ENCODE measurements at regions not wholly inside any gene's neighbourhood (a gene's known extent, or its start where the extent isn't known, plus 50 kb on each side); places are given as distances from the start of the nearest gene placed in this dataset.
A peak's percentile ranks its signal among the peaks of the same experiment; 100 is the strongest.

DNA sequence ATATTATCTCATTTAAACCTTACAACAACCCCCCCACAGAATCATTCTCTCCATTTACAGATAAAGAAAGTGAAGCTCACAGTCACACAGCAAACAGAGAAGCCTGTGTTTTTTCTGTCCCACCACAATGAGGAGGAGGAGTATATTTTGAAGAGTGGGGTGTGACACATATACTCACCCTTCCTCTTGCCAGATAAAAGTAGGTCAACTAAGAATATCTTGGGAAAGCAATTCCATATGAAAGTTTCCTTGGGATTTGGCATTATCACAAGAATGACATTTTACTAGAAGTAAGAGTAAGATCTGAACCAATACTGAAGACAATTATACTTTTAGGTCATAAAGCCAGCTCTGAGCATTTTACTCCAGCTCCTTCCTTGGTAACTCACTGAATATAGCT is 287.5 kb upstream of the HTR2A start:
- H3K9me3 ChIP-seq = no peaks in the 10 kb centered on the region
- DNase-seq (ENCODE audit: extremely low spot score in 2 of 2) = no peak
- H3K4me1 ChIP-seq = no peaks in the 10 kb centered on the region
- H3K27me3 ChIP-seq = no peaks in the 10 kb centered on the region
- intact Hi-C loops (cut with DNase I) = no loop called here
- no peaks in the 10 kb centered on the region for H3K36me3 ChIP-seq
- H3K4me3 ChIP-seq = no peak overlapping the region
- H3K27ac ChIP-seq = no peak overlapping the region
- TF ChIP-seq POLR2AphosphoS5 (IDR thresholded peaks at IDR 0.05; ENCODE audit: insufficient read depth in 1 of 2, low read depth in 1 of 2) = no peak
- TF ChIP-seq, protein P1, sequence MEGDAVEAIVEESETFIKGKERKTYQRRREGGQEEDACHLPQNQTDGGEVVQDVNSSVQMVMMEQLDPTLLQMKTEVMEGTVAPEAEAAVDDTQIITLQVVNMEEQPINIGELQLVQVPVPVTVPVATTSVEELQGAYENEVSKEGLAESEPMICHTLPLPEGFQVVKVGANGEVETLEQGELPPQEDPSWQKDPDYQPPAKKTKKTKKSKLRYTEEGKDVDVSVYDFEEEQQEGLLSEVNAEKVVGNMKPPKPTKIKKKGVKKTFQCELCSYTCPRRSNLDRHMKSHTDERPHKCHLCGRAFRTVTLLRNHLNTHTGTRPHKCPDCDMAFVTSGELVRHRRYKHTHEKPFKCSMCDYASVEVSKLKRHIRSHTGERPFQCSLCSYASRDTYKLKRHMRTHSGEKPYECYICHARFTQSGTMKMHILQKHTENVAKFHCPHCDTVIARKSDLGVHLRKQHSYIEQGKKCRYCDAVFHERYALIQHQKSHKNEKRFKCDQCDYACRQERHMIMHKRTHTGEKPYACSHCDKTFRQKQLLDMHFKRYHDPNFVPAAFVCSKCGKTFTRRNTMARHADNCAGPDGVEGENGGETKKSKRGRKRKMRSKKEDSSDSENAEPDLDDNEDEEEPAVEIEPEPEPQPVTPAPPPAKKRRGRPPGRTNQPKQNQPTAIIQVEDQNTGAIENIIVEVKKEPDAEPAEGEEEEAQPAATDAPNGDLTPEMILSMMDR (IDR thresholded peaks at IDR 0.05) = no peak

DNA sequence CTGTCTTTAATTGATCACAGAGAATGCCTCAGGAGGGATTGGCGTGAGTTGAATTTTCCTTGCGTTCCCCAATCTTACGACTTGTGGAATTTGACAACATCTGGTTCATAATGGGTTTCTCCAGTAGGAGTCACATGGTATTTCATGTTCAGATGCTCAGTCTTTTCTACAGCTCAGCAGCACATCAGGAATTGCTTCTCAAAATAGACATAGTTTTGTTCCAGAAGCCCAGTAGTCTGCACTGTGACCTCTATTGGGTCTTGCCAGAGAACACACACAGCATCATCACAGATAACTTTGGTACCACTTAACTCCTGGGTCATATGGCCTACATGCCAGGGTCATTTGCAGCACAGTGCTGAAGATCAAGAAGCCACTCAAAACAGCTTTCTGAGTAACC is 282.5 kb upstream of the HTR2A start:
- Histone ChIP-seq H3K36me3 (no peaks in the 10 kb centered on the region), H3K4me1 (no peaks in the 10 kb centered on the region), H3K9me3 (no peaks in the 10 kb centered on the region), H3K27ac (no peak overlapping the region), H3K27me3 (no peaks in the 10 kb centered on the region), H3K4me3 (no peak overlapping the region)
- intact Hi-C loops (cut with DNase I) = no loop called here
- no peak for DNase-seq (ENCODE audit: extremely low spot score in 2 of 2)
- TF ChIP-seq POLR2AphosphoS5 (IDR thresholded peaks at IDR 0.05; ENCODE audit: insufficient read depth in 1 of 2, low read depth in 1 of 2) = no peak
- no peak for TF ChIP-seq POLR2A (IDR thresholded peaks at IDR 0.05)
- TF ChIP-seq, protein P1 (IDR thresholded peaks at IDR 0.05) = no peak

DNA sequence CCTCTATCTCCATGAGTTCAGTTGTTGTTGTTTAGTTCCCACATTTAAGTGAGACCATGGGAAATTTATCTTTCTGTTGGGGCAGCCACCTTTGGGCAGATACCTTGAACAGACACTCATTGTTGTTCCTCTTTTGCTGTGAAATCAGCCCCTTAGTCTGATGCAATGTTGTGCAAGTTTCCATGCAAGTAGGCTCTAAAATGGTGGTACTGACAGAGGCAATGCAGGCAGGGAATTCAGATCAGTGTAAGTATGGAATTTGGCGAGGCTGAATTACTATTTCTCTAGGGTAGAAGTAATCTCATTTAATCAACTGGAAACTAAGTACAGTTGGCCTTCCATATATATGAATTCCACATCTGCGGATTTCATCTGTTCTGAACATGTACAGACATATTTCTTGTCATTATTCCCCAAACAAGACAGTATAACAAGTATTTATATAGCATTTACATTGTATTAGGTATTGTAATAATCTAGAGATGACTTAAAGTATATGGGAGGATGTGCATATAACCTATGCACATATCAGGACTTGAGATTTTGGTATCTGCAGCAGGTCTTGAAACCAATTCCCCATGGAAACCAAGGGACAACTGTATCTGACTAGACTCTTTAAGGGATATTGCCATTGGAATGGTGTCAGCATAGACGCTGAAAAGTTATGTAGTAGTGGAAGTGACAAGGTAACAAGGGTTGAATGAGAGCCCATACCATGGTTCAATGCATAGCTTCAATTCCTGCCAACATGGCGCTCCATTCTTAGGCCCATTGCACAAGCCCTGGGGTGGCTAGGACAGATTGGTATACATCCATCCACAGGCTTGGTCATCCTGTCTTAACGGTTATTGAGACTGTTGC is 281.5 kb upstream of the HTR2A start:
- Histone ChIP-seq H3K27ac (no peak overlapping the region), H3K9me3 (no peaks in the 10 kb centered on the region), H3K4me1 (no peaks in the 10 kb centered on the region), H3K4me3 (no peak overlapping the region), H3K27me3 (no peaks in the 10 kb centered on the region), H3K36me3 (no peaks in the 10 kb centered on the region)
- intact Hi-C loops (cut with DNase I) = no loop called here
- DNase-seq (ENCODE audit: extremely low spot score in 2 of 2) = no peak
- TF ChIP-seq POLR2AphosphoS5 (IDR thresholded peaks at IDR 0.05; ENCODE audit: insufficient read depth in 1 of 2, low read depth in 1 of 2) = no peak
- TF ChIP-seq, protein P1 (IDR thresholded peaks at IDR 0.05) = no peak
- no peak for TF ChIP-seq POLR2A (IDR thresholded peaks at IDR 0.05)

DNA sequence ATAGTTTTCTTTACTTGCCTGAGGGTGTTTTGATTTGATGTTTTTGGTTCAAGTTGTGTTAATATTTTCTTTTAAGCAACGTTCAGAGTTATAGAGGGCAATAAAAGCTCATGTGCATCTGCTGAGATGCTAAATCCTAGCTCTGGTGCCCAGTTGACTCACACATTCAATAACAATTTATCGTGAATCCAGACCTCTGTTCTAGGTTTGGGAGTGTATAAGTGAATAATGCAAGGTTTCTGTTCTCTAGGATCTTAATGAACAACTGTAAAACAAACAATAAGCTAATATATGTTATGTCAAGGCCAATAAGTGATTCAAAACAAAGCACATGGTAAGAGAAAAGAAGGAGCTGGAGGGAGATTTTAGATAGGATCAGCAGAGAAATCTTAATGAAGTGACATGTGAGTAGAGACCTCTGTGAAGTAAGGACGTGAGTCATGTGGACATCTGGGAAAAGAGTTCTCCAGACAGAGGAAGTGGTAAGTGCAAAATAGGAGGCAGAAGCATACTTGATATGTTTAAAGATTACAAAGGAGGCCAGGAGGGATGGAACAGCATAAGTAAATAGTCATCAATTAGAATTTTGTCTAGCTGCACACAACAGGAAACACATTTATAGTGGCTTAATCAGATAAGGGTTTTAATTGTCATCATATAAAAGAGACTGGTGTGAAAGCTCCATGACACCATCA is 278.5 kb upstream of the HTR2A start:
- Histone ChIP-seq H3K36me3 (no peaks in the 10 kb centered on the region), H3K27ac (no peak overlapping the region), H3K27me3 (no peaks in the 10 kb centered on the region), H3K4me1 (no peaks in the 10 kb centered on the region), H3K4me3 (no peak overlapping the region), H3K9me3 (no peaks in the 10 kb centered on the region)
- TF ChIP-seq, protein P1 (IDR thresholded peaks at IDR 0.05) = no peak
- no peak for TF ChIP-seq POLR2AphosphoS5 (IDR thresholded peaks at IDR 0.05; ENCODE audit: insufficient read depth in 1 of 2, low read depth in 1 of 2)
- no peak for TF ChIP-seq POLR2A (IDR thresholded peaks at IDR 0.05)
- intact Hi-C loops (cut with DNase I) = no loop called here
- no peak for DNase-seq (ENCODE audit: extremely low spot score in 2 of 2)

DNA sequence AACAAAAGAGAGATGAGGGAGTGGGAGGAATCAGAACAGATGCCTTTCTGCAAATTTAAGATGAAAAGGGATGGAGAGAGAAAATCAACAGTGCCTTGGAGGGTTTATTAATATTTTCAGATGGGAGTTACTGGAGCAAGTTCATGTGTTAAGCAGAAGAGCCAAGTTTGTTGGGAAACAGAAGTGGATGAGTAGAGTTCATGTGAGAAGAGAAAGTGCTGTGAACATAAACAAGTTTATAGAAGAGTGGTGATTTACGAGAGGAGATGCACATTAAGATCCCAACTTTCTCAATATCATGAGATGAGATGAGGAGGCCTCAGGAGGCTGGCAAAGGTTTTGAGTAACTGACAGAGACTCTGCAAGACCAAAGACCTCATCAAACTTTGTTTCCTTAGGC is 274.1 kb upstream of the HTR2A start:
- no peaks in the 10 kb centered on the region for H3K36me3 ChIP-seq
- DNase-seq (ENCODE audit: extremely low spot score in 2 of 2) = no peak
- H3K4me3 ChIP-seq = no peak overlapping the region
- TF ChIP-seq POLR2AphosphoS5 (IDR thresholded peaks at IDR 0.05; ENCODE audit: insufficient read depth in 1 of 2, low read depth in 1 of 2) = peak in 1 of 2 donors; percentile 49
- TF ChIP-seq, protein P1 (IDR thresholded peaks at IDR 0.05) = no peak
- H3K27ac ChIP-seq = peak overlapping the region; percentile 50
- intact Hi-C loops (cut with DNase I) = no loop called here
- no peaks in the 10 kb centered on the region for H3K9me3 ChIP-seq
- H3K4me1 ChIP-seq = no peaks in the 10 kb centered on the region
- no peaks in the 10 kb centered on the region for H3K27me3 ChIP-seq

All from vagina (tissue), 2 donors.